ENCODE measurements at regions not wholly inside any gene's neighbourhood (a gene's known extent, or its start where the extent isn't known, plus 50 kb on each side); places are given as distances from the start of the nearest gene placed in this dataset.

DNA sequence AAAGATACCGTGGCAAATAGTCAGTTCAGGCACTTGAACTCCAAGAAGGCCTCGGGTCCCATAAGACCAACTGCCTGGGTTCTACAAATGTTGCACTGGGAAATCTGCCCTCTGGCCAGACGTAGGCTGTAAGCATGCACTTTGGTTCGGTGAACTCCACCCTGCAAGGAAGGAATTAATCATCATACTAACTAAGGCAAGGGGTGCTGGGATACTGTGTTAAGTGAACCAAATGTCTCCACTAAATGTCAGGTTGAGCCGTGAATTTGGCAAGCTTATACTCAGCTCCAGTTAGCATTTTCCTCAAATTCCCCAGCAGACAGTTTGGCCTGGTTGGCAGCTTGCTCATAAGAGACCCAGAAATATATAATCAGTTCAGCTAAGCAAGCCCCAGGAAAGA, 385.9 kb downstream of the GPATCH2 start:
- TF ChIP-seq CTCF (IDR thresholded peaks at IDR 0.05 in 2 of 3, conservative IDR thresholded peaks at IDR 0.05 in 1 of 3; ENCODE audit: insufficient read depth in 2 of 3, low read depth in 1 of 3, low read length in 3 of 3) (no peak), JUND (IDR thresholded peaks at IDR 0.05; ENCODE audit: borderline replicate concordance, low read depth, low read length) (no peak), JUND (tag; IDR thresholded peaks at IDR 0.05; ENCODE audit: borderline replicate concordance, low read depth, low read length) (no peak), POLR2AphosphoS5 (IDR thresholded peaks at IDR 0.05; ENCODE audit: control insufficient read depth, insufficient read depth, low read depth, low read length) (no peak)
